Right ventricle myocardium superior (tissue), 1 donor: ENCODE measurements at regions not wholly inside any gene's neighbourhood (a gene's known extent, or its start where the extent isn't known, plus 50 kb on each side); places are given as distances from the start of the nearest gene placed in this dataset.
A peak's percentile ranks its signal among the peaks of the same experiment; 100 is the strongest.

Experiments
- ATAC-seq: fragments of 200-7000 bp; cut with Tn5 transposase; one replicate; pipeline ENCODE4 v1.9.1; 2020; ENCODE audit warnings: mild to moderate bottlenecking; ENCODE audit not compliant: poor library complexity
- DNase-seq: peaks from one replicate; pipeline ENCODE4 v3.0.0-alpha.2; 2020
- intact Hi-C: fragments of 100-400 bp; cut with DNase I; formaldehyde crosslinking; loops from one replicate; pipeline ENCODE4 v1.11.2; 2022
- donor health status: DM: no; HTN: yes; CAD: no; lungs with severe emphysema.

DNA sequence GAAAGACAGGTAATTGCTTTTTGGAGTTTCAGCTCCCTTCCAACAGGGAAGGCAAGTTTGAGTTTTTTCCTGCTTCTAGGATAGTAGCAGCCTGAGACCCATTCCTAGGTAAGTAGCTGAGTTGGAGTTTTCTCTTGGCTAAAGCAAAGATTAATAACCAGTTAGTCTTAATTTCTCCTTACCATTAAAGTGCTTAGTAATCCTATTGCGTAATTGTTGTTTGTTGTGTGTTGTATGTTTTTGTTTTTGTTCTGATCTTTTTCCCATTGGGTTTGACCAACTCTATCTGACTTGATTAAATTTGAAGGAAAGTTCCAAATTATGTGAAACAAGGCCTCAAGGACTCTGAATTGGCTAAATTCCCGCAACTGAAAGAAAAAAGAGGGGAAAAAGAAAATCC lies 83.5 kb downstream of the TBX22 start:
- DNase-seq (no peak), ATAC-seq (no peak)
- intact Hi-C loops, result no loop called here

DNA sequence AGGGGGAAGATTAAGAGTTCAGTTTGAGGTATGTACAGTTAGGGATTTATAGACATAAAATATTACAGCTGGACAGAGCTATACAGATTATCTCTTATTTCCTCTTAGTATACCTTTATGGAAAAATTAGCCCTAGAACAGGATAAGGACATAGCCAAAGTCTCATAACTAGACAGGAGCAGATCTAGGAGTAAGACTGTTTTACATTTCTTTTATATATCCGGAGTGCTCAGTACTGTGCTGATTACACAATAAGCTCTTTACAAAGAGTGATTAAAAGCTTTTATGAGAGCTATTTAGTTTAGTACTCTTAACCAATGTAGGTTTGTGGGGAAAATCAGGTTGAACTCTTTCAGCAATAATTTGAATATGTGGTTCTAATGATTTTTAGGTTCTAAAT lies 105.8 kb downstream of the TBX22 start:
- ATAC-seq, result no peak
- no peak for DNase-seq
- intact Hi-C loops, result no loop called here

DNA sequence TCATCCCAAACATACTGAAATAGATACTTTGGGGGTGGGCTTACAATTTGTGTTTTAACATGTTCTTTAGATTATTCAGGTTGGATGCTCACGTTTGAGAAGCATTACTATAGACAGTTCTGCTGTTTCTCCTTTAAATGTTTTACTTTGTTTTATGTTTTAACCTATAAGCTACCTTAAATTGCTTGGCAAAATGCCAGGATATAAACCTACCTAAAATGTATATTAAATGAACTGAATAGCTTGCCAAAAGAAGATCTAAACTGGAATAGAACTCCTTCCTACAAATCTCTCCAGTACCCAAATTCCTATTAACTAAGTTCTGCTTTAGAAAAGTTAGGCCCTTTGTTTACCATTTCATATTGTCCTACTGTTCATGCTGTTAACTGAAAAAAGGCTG lies 124.4 kb downstream of the TBX22 start:
- intact Hi-C loops, result no loop called here
- DNase-seq (no peak), ATAC-seq (no peak)

DNA sequence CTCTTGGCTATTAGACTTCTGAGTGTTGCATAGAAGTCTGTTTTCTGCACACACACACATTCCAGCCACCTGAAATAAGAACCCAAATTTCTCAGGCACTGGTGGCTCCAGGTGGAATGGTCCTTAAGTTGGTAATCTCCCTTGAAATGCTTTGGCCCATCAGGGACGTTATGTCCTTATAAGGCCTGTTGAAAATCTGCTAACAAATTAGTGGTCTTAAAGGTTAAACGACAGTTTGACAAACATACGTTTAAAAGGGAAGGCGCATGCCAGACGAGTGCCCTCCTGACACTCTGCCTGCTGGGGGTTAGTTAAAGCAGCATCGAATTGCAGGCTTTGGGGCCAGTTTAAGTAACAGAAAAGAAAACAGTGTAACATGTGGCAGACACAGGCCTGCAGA lies 125.0 kb downstream of the TBX22 start:
- intact Hi-C loops, result no loop called here

DNA sequence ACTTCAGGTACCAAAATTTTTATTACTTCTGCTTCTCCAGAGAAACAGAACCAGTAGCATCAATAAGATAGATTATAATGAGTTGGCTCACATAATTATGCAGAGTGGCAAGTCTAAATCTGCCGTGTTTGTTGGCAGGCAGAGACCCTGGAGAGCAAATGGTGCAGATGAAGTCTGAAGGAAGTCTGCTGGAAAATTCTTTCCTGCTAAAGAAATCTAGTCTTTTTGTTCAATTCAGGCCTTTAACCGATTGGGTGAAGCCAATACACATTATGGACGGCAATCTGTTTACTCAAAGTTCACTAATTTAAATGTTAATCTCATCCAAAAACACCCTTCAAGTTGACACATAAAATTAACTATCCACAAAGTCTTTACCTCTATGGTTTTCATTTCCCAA lies 156.0 kb downstream of the TBX22 start:
- intact Hi-C loops, result no loop called here
- no peak for DNase-seq
- ATAC-seq, result no peak

More for the DNA sequence above, 125.0 kb downstream of the TBX22 start:
- ATAC-seq (no peak), DNase-seq (no peak)

DNA sequence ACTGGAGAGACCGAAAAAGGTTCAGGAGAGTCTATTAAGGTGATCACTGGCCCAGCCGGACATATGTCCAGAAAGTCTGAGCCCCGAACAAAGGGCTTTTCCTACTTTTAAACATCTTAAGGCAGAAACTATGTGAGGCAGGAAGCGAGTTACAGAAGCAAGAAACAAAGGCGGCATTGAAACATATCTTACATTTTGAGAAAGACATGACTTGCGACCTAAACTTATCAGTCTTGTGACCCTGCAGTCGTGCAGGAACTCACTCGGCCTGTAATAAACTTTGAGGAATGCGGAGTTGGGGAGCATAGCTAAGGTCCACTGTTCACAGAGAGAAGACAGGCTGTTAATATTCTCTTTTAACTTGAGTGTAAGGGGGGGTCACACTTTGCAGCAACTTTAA lies 158.7 kb downstream of the TBX22 start:
- ATAC-seq (no peak), DNase-seq (no peak)
- intact Hi-C loops, result no loop called here

GRCh38 chrX:80174925-80175574 lies 160.5 kb downstream of the TBX22 start:
- ATAC-seq, result peak; percentile 82
- intact Hi-C loops, result no loop called here
- peak; percentile 79 for DNase-seq

DNA sequence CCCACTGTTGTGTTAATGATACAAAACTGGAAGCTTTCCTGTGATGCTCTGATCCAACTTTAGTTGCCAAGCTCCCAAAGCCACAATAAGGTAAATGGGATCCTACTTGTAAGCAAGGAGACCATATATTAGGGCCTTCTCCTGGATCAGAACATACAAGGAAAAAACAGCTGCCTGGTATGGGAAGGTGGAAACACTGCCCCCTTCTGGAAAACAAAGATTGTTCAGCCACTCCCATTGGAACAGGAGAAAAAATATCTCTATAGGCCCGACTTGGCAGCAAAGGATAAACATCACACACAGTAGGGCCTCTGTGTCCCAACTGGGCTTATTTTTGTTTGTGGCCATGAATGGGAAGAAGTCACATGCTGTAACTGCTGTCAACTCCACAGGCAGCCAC lies 166.5 kb downstream of the TBX22 start:
- intact Hi-C loops, result no loop called here
- ATAC-seq (no peak), DNase-seq (no peak)

GRCh38 chrX:80184854-80185253 lies 170.3 kb downstream of the TBX22 start:
- ATAC-seq (no peak), DNase-seq (no peak)
- intact Hi-C loops, result no loop called here

DNA sequence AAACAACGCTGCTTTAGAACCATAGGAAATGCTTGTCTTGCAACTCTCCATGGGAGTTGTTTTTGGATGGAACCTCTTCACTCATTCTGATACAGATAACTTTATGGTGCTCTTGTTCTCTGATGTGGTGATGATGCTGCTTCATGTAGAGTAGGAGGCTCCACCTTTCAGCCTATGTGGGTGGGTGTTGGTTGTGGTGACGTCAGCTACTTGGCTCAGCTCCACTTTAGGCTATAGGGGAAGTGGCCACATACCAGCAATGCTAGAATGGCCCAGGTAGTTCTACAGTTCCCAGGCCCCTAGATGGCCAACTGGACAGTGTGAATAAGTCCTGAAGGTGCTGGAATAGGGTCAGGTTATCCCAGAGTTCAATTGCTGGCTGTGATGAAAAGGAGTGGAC lies 192.1 kb downstream of the TBX22 start:
- intact Hi-C loops, result no loop called here
- no peak for ATAC-seq

GRCh38 chrX:80207327-80207726 lies 192.8 kb downstream of the TBX22 start:
- intact Hi-C loops, result no loop called here
- ATAC-seq (no peak), DNase-seq (no peak)

More for the DNA sequence above, 192.1 kb downstream of the TBX22 start:
- no peak for DNase-seq

DNA sequence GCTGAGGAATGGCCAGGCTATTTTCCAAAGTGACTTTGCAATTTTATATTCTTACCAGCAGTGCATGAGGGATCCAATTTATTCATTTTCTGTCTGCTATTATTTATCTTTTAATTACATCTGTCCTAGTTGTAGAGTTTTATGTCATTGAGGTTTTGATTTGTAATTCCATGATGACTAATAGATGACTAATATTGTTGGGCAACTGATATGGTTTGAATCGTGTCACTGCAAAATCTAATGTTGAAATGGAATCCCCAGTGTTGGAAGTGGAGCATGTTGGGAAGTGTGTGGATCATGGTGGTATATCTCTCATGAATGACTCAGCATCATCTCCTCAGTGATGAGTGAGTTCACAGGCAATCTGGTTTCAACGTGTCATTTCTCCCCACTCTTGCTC lies 201.5 kb downstream of the TBX22 start:
- no peak for DNase-seq
- intact Hi-C loops, result no loop called here
- no peak for ATAC-seq

DNA sequence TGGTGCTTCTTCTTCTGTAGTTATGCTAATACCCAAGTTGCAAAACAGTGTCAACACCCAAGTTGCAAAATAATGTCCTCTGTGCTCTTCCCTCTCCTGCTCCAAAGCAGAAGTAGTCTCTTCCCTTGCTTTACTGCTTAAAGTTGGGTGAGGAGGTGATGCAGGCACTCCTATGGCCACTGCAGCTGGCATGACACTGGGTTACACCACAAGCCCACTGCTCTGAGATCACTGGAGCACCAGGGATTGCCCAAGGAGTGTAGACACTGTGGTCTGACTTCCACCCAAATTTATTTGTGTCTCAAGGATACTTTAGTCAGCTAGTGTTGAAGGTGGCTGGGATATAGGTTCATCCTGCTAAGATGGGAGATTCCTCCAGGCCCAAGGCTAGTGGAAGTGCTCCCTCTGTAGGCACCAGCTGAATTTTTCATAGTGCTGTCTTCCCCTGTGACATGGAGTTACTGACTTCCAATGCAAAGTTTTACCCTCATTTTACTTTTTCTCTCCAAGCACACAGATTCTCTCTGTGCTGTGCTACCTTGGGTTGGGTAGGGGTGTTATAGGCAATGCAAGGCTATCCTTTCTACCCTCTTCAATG lies 196.2 kb upstream of the TENT5D start:
- ATAC-seq, result no peak
- intact Hi-C loops, result no loop called here
- DNase-seq, result no peak

DNA sequence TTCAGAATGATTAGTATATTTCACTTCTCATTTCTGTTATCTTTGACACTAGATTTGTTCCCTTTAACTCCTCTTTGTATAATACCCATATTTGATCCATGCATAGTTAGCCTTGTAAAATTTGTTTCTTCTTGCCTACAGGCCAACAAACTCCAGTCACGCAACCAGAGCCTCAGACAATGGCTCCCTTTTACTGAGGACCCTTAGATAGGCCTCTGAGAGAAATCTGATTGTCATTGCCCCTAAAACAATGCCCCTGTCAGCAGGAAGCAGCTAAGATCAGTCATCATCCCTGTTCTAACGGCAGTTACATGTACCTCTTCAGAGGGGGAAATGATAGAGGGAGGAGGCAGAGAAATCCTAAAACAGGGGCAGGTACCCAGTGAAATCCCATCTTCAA lies 190.6 kb upstream of the TENT5D start:
- ATAC-seq (no peak), DNase-seq (no peak)
- intact Hi-C loops, result no loop called here

DNA sequence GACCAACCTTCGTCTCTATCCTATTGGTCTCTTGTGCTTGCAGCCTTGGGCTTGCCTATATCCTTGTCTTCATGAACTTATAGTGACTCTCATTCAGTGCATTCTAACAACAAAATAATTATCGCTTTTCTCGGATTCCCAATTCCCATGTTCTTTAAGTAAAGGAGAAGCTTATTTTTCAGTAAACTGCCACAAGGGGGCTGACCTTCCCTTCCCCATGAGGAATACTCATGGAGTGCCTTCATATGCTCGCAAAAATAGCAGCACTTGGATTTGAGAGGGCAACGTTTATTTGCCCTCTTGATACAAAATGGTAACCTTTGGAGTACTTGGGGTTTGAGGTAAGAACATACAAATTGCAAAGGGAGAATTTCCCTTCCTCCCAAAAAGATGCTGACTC lies 183.2 kb upstream of the TENT5D start:
- DNase-seq, result no peak
- intact Hi-C loops, result no loop called here
- no peak for ATAC-seq

DNA sequence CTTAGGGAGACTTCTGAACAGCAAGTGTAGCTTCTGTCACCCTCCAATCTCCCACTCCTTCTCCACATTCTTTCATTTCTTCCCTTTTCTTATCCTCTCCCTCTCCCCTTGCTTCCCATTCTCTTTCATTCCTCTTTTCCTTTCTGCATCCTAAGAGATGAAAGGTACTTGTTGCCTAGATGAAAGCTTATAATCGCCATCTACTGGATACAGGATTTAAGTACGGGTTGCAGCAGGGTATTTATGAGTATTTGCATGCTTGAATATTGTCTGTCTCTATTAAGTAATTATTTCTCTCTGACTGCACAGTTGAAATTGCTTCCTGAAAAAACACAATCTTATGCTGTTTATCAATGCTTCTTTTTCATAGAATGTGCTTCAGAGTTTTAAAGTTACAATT lies 174.0 kb upstream of the TENT5D start:
- no peak for DNase-seq
- ATAC-seq, result no peak
- intact Hi-C loops, result no loop called here

- no peak for DNase-seq
- intact Hi-C loops, result no loop called here
- ATAC-seq, result no peak
Measured at GRCh38 chrX:80266287-80266686, 154.0 kb upstream of the TENT5D start.

DNA sequence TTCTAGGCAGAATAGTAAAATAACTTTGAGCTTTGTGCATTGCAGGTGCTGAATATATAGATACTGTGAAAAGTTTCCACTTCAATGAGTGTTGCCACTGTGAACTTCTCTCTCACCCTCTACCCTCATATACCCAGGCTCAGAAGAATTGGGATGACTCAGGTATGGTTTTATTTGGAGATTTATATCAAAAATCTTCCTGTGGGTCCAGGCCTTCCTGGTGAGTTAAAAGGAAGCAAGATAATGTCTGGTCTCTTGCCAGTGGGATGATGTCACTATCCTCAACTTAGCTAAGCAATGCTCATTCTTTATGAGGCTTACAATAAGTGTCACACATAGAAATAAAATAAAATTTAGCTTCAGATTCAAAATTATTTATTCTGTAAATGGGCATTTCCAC lies 153.3 kb upstream of the TENT5D start:
- intact Hi-C loops, result no loop called here
- no peak for ATAC-seq
- DNase-seq, result no peak

DNA sequence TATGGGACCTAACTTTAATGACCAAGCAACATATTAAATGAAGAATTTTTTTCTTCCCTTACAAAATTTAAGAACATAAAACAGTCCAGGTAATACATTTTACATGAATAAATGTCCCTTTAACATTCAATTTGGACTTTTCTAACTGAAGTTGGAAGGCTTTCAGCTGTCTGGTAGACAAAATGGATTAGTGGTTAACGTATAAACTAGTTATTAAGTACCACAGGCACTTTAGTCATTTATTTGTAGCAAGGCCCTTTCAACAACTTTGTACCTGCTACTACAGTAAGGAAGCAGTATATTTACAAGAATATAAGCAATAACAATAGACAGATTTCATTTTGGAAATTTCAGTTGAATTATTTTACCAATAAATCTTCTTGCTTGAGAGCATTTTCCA lies 152.5 kb upstream of the TENT5D start:
- no peak for DNase-seq
- intact Hi-C loops, result no loop called here
- no peak for ATAC-seq

- intact Hi-C loops, result no loop called here
- DNase-seq, result no peak
- ATAC-seq, result no peak
Measured at GRCh38 chrX:80282535-80282934, 137.7 kb upstream of the TENT5D start.

GRCh38 chrX:80285131-80285773 lies 135.0 kb upstream of the TENT5D start:
- DNase-seq, result no peak
- ATAC-seq, result no peak
- intact Hi-C loops, result no loop called here
